Upper lobe of left lung (tissue), 6 donors: ENCODE measurements at regions not wholly inside any gene's neighbourhood (a gene's known extent, or its start where the extent isn't known, plus 50 kb on each side); places are given as distances from the start of the nearest gene placed in this dataset.
"Not testable (repeated sequence)": the region's sequence is repeated elsewhere in the genome, so short reads cannot be mapped to it uniquely, and the experiment has no call there.

ENCODE experiments used
- ATAC-seq, 2 donors: fragments of 200-7000 bp; cut with Tn5 transposase; one replicate each; pipeline ENCODE4 v1.9.1; 2022; ENCODE audit warnings: mild to moderate bottlenecking in 2 of 2, moderate library complexity in 2 of 2; ENCODE audit not compliant: low FRiP score in 2 of 2
- DNase-seq, 2 donors: peaks; one replicate each; pipeline ENCODE4 v3.0.0-alpha.2; 2019 to 2020
- H3K27ac ChIP-seq, 4 donors: fragments of 200-600 bp; sonication (generic); one replicate each; pipeline ENCODE4 v1.5.1; 2016 to 2019
- H3K27me3 ChIP-seq, 4 donors: fragments of 200-600 bp; sonication (generic); one replicate each; pipeline ENCODE4 v1.5.1; 2017 to 2019
- H3K36me3 ChIP-seq, 4 donors: fragments of 200-600 bp; sonication (generic); one replicate each; pipeline ENCODE4 v1.5.1; 2016 to 2019
- H3K4me1 ChIP-seq, 4 donors: fragments of 200-600 bp; sonication (generic); one replicate each; pipeline ENCODE4 v1.5.1; 2018 to 2019
- H3K4me3 ChIP-seq, 4 donors: fragments of 200-600 bp; sonication (generic); one replicate each; pipeline ENCODE4 v1.5.1; 2017 to 2019; ENCODE audit warnings: mild to moderate bottlenecking in 2 of 4, moderate library complexity in 1 of 4
- H3K9me3 ChIP-seq, 4 donors: fragments of 200-600 bp; sonication (generic); one replicate each; pipeline ENCODE4 v1.5.1; 2018 to 2019
- whole genome bisulfite sequencing, 2 donors: methylation state at CpG; one replicate each; pipeline ENCODE4 v1.1.5; 2017 to 2018; 5-methylcytosine and 5-hydroxymethylcytosine counted together
- donor health status: DM: no; HTN: no; CAD: no; lungs with moderate emphysema.
- donor health status: DM: no; HTN: yes; CAD: no; lungs with severe emphysema.

- H3K9me3 ChIP-seq, DNase-seq, H3K36me3 ChIP-seq, H3K27me3 ChIP-seq, H3K27ac ChIP-seq, H3K4me1 ChIP-seq, H3K4me3 ChIP-seq: not testable (repeated sequence)
- 67 to 81% methylated on average over 6 to 8 of the region's 8 CpGs for WGBS, 2 donors
- ATAC-seq = peak; percentile 85 to 95
Observed at GRCh38 chr4:49139513-49139912, 153.4 kb downstream of the CWH43 start.

GRCh38 chr4:49140351-49140750 is 154.3 kb downstream of the CWH43 start:
- ATAC-seq (peak in 1 of 2 donors; percentile 32), DNase-seq (peak in 1 of 2 donors; percentile 50)
- H3K27ac ChIP-seq, H3K27me3 ChIP-seq, H3K4me1 ChIP-seq, H3K9me3 ChIP-seq, H3K4me3 ChIP-seq, H3K36me3 ChIP-seq: not testable (repeated sequence)
- WGBS, 2 donors = 18 to 27% methylated on average over 7 to 8 of the region's 8 CpGs

DNA sequence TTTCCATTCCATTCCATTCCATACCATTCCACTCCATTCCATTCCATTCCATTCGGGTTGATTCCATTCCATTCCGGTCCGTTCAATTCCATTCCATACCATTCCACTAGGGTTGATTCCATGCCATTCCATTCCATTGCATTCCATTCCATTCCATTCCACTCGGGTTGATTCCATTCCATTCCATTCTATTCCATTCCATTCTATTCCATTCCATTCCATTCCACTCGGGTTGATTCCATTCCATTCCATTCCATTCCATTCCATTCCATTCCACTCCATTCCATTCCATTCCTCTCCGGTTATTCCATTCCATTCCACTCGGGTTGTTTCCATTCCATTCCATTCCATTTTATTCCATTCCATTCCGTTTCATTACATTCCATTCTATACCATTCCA is 155.9 kb downstream of the CWH43 start:
- peak; percentile 62 to 87 for ATAC-seq
- not testable (repeated sequence) for H3K4me3 ChIP-seq, H3K27ac ChIP-seq, H3K9me3 ChIP-seq, H3K36me3 ChIP-seq, DNase-seq, H3K27me3 ChIP-seq, H3K4me1 ChIP-seq
- WGBS, 2 donors = 71 to 80% methylated on average over 1 to 6 of the region's 8 CpGs

- not testable (repeated sequence) for DNase-seq, H3K27ac ChIP-seq, H3K4me1 ChIP-seq, H3K27me3 ChIP-seq, H3K36me3 ChIP-seq, H3K4me3 ChIP-seq
- H3K9me3 ChIP-seq = peaks cover 3 to 33% (median 10%) of the 10 kb centered on the region in 4 donors
- WGBS, 2 donors = 59 to 69% methylated on average over 7 of the region's 7 CpGs
- ATAC-seq = peak; percentile 81 to 92
Observed at GRCh38 chr4:49147143-49147542, 161.1 kb downstream of the CWH43 start.

GRCh38 chr4:49147596-49147995 is 161.5 kb downstream of the CWH43 start:
- not testable (repeated sequence) for ATAC-seq, H3K27ac ChIP-seq, H3K4me1 ChIP-seq, H3K27me3 ChIP-seq, H3K36me3 ChIP-seq, H3K4me3 ChIP-seq, DNase-seq
- 51 to 54% methylated on average over 6 of the region's 6 CpGs for WGBS, 2 donors
- H3K9me3 ChIP-seq = peaks cover 3 to 38% (median 10%) of the 10 kb centered on the region in 4 donors

DNA sequence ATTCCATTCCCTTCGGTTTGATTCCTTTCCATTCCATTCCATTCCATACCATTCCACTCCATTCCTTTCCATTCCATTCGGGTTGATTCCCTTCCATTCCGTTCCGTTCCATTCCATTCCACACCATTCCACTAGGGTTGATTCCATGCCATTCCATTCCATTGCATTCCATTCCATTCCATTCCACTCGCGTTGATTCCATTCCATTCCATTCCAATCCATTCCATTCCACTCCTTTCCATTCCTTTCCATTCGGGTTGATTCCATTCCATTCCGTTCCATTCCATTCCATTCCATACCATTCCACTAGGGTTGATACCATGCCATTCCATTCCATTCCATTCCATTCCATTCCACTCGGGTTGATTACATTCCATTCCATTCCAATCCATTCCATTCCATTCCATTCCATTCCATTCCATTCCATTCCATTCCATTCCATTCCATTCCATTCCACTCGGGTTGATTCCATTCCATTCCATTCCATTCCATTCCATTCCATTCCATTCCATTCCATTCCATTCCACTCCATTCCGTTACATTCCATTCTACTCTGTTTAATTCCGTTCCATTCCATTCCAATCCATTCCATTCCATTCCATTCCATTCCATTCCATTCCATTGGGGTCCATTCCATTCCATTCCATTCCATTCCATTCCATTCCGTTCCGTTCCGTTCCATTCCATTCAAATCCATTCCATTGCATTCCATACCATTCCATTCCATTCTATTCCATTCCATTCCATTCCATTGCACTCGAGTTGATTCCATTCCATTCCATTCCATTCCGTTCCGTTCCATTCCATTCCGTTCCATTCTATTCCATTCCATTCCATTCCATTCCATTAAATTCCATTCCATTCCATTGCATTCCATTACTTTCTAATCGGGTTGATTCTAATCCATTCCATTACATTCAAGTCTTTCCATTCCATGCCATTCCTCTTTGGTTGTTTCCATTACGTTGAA is 163.2 kb downstream of the CWH43 start:
- peak; percentile 96 to 98 for ATAC-seq
- not testable (repeated sequence) for H3K4me3 ChIP-seq, H3K4me1 ChIP-seq, DNase-seq, H3K27me3 ChIP-seq, H3K27ac ChIP-seq, H3K36me3 ChIP-seq
- H3K9me3 ChIP-seq = peaks cover 3 to 49% (median 10%) of the 10 kb centered on the region in 4 donors
- 55 to 60% methylated on average over 21 of the region's 21 CpGs for WGBS, 2 donors

DNA sequence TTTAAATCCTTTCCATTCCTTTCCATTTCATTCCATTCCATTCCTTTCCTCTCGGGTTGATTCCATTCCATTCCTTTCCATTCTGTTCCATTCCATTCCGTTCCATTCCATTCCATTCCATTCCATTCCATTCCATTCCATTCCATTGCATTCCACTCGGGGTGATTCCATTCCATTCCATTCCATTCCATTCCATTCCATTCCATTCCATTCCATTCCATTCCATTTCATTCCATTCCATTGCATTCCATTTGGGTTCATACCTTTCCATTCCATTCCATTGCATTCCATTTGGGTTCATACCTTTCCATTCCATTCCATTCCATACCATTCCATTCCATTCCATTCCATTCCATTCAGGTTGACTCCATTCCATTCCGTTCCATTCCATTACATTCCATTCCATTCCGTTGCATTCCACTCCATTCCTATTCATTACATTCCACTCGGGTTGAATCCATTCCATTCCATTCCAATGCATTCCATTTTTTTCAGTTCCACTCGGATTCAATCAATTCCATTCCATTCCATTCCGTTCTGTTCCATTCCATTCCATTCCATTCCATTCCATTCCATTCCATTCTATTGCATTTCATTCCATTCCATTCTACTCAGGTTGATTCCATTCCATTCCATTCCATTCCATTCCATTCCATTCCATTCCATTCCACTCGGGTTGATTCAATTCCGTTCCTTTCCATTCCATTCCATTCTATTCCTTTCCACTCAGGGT is 164.4 kb downstream of the CWH43 start:
- H3K36me3 ChIP-seq, H3K4me3 ChIP-seq, DNase-seq, H3K4me1 ChIP-seq, H3K27ac ChIP-seq, H3K27me3 ChIP-seq: not testable (repeated sequence)
- peak; percentile 48 to 63 for ATAC-seq
- peaks cover 3 to 57% (median 11%) of the 10 kb centered on the region in 4 donors for H3K9me3 ChIP-seq
- 48 to 50% methylated on average over 10 of the region's 10 CpGs for WGBS, 2 donors

DNA sequence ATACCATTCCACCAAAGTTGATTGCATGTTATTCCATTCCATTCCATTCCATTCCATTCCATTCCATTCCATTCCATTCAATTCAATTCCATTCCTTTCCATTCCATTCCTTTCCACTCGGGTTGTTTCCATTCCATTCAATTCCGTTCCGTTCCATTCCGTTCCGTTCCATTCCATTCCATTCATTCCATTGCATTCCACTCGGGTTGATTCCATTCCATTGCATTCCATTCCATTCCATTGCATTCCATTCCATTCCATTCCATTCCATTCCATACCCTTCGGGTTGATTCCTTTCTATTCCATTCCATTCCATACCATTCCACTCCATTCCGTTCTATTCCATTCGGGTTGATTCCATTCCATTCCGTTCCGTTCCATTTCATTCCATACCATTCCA is 166.9 kb downstream of the CWH43 start:
- DNase-seq, H3K27me3 ChIP-seq, H3K4me1 ChIP-seq, H3K27ac ChIP-seq, H3K36me3 ChIP-seq, H3K4me3 ChIP-seq: not testable (repeated sequence)
- peaks cover 3 to 64% (median 13%) of the 10 kb centered on the region in 4 donors for H3K9me3 ChIP-seq
- 61 to 66% methylated on average over 11 of the region's 11 CpGs for WGBS, 2 donors
- peak; percentile 48 to 74 for ATAC-seq

DNA sequence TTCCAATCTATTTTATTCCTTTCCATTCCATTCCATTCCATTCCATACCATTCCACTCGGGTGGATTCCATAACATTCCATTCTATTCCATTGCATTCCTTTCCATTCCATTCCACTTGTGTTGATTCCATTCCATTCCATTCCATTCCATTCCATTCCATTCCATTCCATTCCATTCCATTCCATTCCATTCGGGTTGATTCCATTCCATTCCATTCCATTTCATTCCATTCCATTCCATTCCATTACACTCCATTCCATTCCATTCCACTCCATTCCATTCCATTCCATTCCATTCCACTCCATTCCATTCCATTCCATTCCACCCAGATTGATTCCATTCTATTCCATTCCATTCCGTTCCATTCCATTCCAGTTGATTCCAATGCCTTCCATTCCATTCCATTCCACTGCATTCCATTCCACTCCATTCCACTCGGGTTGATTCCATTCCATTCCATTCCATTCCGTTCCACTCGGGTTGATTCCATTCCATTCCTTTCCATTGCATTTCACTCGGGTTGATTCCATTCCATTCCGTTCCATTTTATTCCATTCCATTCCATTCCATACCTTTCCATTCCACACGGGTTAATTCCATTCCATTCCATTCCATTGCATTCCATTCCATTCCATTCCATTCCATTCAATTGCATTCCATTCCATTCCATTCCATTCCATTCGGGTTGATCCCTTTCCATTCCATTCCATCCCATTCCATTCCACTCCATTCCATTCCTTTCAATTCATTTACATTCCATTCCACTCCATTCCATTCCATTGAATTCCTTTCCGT is 168.4 kb downstream of the CWH43 start:
- 64 to 69% methylated on average over 11 of the region's 11 CpGs for WGBS, 2 donors
- peak; percentile 88 to 94 for ATAC-seq
- not testable (repeated sequence) for H3K4me3 ChIP-seq, DNase-seq, H3K36me3 ChIP-seq, H3K4me1 ChIP-seq, H3K27me3 ChIP-seq, H3K27ac ChIP-seq
- H3K9me3 ChIP-seq = peaks cover 3 to 66% (median 16%) of the 10 kb centered on the region in 4 donors

DNA sequence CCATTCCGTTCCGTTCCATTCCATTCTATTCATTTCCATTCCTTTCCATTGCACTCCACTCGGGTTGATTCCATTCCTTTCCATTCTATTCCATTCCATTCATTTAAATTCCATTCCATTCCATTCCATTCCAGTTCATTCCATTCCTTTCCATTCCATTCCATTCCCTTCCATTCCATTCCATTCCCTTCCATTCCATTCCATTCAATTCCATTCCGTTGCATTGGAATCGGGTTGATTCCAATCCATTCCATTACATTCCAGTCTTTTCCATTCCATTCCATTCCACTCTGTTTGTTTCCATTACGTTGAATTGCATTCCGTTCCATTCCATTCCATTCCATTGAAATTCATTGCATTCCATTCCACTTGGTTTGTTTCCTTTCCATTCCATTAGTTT is 169.2 kb downstream of the CWH43 start:
- DNase-seq, H3K36me3 ChIP-seq, H3K4me1 ChIP-seq, ATAC-seq, H3K27me3 ChIP-seq, H3K27ac ChIP-seq, H3K4me3 ChIP-seq: not testable (repeated sequence)
- 70 to 71% methylated on average over 7 of the region's 7 CpGs for WGBS, 2 donors
- peaks cover 0 to 58% (median 14%) of the 10 kb centered on the region in 4 donors for H3K9me3 ChIP-seq

- not testable (repeated sequence) for H3K27me3 ChIP-seq, H3K27ac ChIP-seq, DNase-seq, H3K4me1 ChIP-seq, H3K36me3 ChIP-seq, H3K4me3 ChIP-seq
- whole genome bisulfite sequencing, 2 donors = 62 to 63% methylated on average over 6 of the region's 6 CpGs
- peak; percentile 54 to 72 for ATAC-seq
- H3K9me3 ChIP-seq = peaks cover 0 to 53% (median 8%) of the 10 kb centered on the region in 4 donors
Observed at GRCh38 chr4:49156309-49156708, 170.2 kb downstream of the CWH43 start.

DNA sequence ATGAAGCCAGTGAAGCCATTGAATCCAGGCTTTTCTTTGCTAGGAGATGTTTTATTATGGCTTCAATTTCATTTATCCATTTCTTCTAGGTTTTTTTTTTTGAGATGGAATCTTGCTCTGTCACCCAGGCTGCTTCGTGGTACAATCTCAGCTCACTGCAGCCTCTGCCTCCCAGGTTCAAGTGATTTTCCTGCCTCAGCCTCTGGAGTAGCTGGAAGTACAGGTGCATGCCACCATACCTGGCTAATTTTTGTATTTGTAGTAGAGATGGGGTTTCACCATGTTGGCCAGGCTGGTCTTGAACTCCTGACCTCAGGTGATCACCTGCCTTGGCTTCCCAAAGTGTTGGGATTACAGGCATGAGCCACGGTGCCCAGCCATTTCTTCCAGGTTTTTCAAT is 171.6 kb downstream of the CWH43 start:
- DNase-seq, H3K4me1 ChIP-seq, ATAC-seq, H3K4me3 ChIP-seq, H3K27me3 ChIP-seq, H3K27ac ChIP-seq, H3K36me3 ChIP-seq: not testable (repeated sequence)
- peaks cover 0 to 42% (median 8%) of the 10 kb centered on the region in 4 donors for H3K9me3 ChIP-seq
- WGBS, 2 donors = 57 to 66% methylated on average over 2 of the region's 2 CpGs
